Heart left ventricle (tissue), 13 donors: ENCODE measurements at regions not wholly inside any gene's neighbourhood (a gene's known extent, or its start where the extent isn't known, plus 50 kb on each side); places are given as distances from the start of the nearest gene placed in this dataset.

Experiments
- POLR2A ChIP-seq, 2 donors: fragments of 450-650 bp; IDR thresholded peaks; one replicate each; pipeline ENCODE4 v1.6.1; 2017; ENCODE audit warnings: antibody characterized with exemption in 2 of 2, mild to moderate bottlenecking in 2 of 2, moderate library complexity in 2 of 2
- TF ChIP-seq, protein P1 (sequence below), 12 donors: fragments of 200-600 bp; sonication (generic) in 4 of 12; IDR thresholded peaks; one replicate each; pipeline versions ENCODE4 v1.5.0 to v1.8.0; 2018 to 2022; ENCODE audit warnings: antibody characterized with exemption in 12 of 12, mild to moderate bottlenecking in 5 of 12
- donor health status: ischemic (EF 13 %, LVEDD 7.1; RV severe dilation, severe dysfunction).
- donor health status: DM: no; HTN: yes; CAD: no.
- donor health status: DM: no; HTN: no; CAD: no.
- donor health status: ischemic (EF 25% LVEDD 6.9; RV normal size, moderate dysfunction).
- donor health status: ischemic (EF 25% LVEDD 5.7; RV mildly dilated, moderate dysfunction).
- donor health status: ischemic (EF 35%, LVEDD 5.7; RV mildly dilated, moderate dysfunction).
- donor health status: nonischemic (EF 11% LVEDD 7.7; RV severe dilation, severe dysfunction).
- donor health status: DM: yes; HTN: yes; CAD: no.
- donor health status: PGD.
- donor health status: ischemic (EF 29% LVEDD 5.4; RV normal size, mild dysfunction).
- donor health status: nonischemic (EF 23%, LVEDD 6.1; RV moderate dilation, normal function).

DNA sequence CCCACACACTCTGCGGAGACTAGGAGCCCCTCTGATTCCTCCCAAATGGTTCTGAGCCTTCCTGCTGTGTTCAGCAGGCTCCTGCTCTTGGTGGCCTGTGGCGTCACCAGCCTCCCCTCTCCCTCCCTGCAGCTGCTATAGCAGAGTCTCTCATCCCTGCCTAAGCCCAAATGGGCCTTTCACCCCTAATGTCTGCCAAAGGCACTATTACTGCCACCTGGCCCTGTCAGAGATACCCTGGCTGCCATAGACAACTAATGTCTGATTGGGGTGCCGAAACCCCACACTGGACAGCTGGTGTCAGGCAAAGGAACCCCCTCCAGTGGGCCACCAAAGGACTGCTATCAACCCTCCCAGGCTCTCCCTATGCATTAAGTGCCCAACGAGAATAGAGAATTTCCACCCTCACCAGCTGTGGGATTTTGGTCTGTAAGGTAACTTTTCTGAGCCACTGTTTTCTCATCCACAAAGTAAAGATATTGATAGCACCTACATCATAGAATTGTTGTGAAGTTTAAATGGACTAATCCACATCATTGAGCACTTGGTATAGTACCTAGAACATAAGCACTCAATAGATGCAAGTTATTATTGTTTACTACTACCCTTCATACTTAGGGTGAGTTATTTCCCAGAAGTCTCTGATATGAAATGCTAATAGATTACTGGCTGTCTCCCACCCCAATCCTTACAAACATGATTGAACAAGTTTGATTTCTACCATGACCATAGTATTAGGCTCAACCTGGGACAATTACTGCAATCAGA, 421.3 kb downstream of the MID1IP1 start:
- TF ChIP-seq, protein P1, sequence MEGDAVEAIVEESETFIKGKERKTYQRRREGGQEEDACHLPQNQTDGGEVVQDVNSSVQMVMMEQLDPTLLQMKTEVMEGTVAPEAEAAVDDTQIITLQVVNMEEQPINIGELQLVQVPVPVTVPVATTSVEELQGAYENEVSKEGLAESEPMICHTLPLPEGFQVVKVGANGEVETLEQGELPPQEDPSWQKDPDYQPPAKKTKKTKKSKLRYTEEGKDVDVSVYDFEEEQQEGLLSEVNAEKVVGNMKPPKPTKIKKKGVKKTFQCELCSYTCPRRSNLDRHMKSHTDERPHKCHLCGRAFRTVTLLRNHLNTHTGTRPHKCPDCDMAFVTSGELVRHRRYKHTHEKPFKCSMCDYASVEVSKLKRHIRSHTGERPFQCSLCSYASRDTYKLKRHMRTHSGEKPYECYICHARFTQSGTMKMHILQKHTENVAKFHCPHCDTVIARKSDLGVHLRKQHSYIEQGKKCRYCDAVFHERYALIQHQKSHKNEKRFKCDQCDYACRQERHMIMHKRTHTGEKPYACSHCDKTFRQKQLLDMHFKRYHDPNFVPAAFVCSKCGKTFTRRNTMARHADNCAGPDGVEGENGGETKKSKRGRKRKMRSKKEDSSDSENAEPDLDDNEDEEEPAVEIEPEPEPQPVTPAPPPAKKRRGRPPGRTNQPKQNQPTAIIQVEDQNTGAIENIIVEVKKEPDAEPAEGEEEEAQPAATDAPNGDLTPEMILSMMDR (IDR thresholded peaks at IDR 0.05), result no peak
- no peak for TF ChIP-seq POLR2A (IDR thresholded peaks at IDR 0.05)
